Duodenal mucosa (tissue), 2 donors: ENCODE measurements at regions not wholly inside any gene's neighbourhood (a gene's known extent, or its start where the extent isn't known, plus 50 kb on each side); places are given as distances from the start of the nearest gene placed in this dataset.

Experiments used
- H3K27ac ChIP-seq: one replicate; pipeline ENCODE4 v1.7.0; 2013; ENCODE audit warnings: low read depth, low read length
- H3K27me3 ChIP-seq, 2 donors: one replicate each; pipeline ENCODE4 v1.7.0; 2013; ENCODE audit warnings: low read length in 2 of 2, control low read depth in 1 of 2; ENCODE audit not compliant: insufficient read depth in 2 of 2, control insufficient read depth in 1 of 2
- H3K36me3 ChIP-seq, 2 donors: one replicate each; pipeline ENCODE4 v1.7.0; 2013; ENCODE audit warnings: low read length in 2 of 2, control low read depth in 1 of 2; ENCODE audit not compliant: insufficient read depth in 2 of 2, control insufficient read depth in 1 of 2
- H3K4me1 ChIP-seq, 2 donors: one replicate each; pipeline ENCODE4 v1.7.0; 2013; ENCODE audit warnings: low read length in 2 of 2, control low read depth in 1 of 2; ENCODE audit not compliant: insufficient read depth in 2 of 2, control insufficient read depth in 1 of 2
- H3K4me3 ChIP-seq, 2 donors: one replicate each; pipeline ENCODE4 v1.7.0; 2013; ENCODE audit warnings: low read length in 2 of 2, low read depth in 1 of 2
- H3K9ac ChIP-seq, 2 donors: one replicate each; pipeline ENCODE4 v1.7.0; 2013; ENCODE audit warnings: low read length in 2 of 2, low read depth in 1 of 2
- H3K9me3 ChIP-seq, 2 donors: one replicate each; pipeline ENCODE4 v1.7.0; 2013; ENCODE audit warnings: low read length in 2 of 2, control low read depth in 1 of 2; ENCODE audit not compliant: control insufficient read depth in 1 of 2

- Histone ChIP-seq H3K27me3 (no peaks in the 10 kb centered on the region), H3K9me3 (no peaks in the 10 kb centered on the region), H3K36me3 (no peaks in the 10 kb centered on the region), H3K9ac (no peak overlapping the region), H3K4me1 (no peaks in the 10 kb centered on the region), H3K27ac (no peak overlapping the region), H3K4me3 (no peak overlapping the region)
Observed at GRCh38 chr7:22921386-22922086, 92.4 kb downstream of the HYCC1 start.

GRCh38 chr7:22920672-22921071 is 93.3 kb downstream of the HYCC1 start:
- no peaks in the 10 kb centered on the region for H3K9me3 ChIP-seq
- no peak overlapping the region for H3K4me3 ChIP-seq
- no peaks in the 10 kb centered on the region for H3K4me1 ChIP-seq
- no peak overlapping the region for H3K27ac ChIP-seq
- H3K36me3 ChIP-seq, result no peaks in the 10 kb centered on the region
- H3K9ac ChIP-seq, result no peak overlapping the region
- no peaks in the 10 kb centered on the region for H3K27me3 ChIP-seq

- H3K36me3 ChIP-seq, result no peaks in the 10 kb centered on the region
- H3K4me3 ChIP-seq, result no peak overlapping the region
- H3K9me3 ChIP-seq, result no peaks in the 10 kb centered on the region
- no peak overlapping the region for H3K9ac ChIP-seq
- no peaks in the 10 kb centered on the region for H3K27me3 ChIP-seq
- H3K4me1 ChIP-seq, result no peaks in the 10 kb centered on the region
- no peak overlapping the region for H3K27ac ChIP-seq
Observed at GRCh38 chr7:22913158-22913557, 90.5 kb upstream of the TOMM7 start.

GRCh38 chr7:22911889-22912288 is 89.2 kb upstream of the TOMM7 start:
- no peaks in the 10 kb centered on the region for H3K9me3 ChIP-seq
- H3K36me3 ChIP-seq, result no peaks in the 10 kb centered on the region
- no peak overlapping the region for H3K9ac ChIP-seq
- H3K27me3 ChIP-seq, result no peaks in the 10 kb centered on the region
- no peaks in the 10 kb centered on the region for H3K4me1 ChIP-seq
- H3K4me3 ChIP-seq, result no peak overlapping the region
- H3K27ac ChIP-seq, result no peak overlapping the region

GRCh38 chr7:22909917-22910316 is 87.3 kb upstream of the TOMM7 start:
- Histone ChIP-seq H3K4me1 (no peaks in the 10 kb centered on the region), H3K27me3 (no peaks in the 10 kb centered on the region), H3K9me3 (no peaks in the 10 kb centered on the region), H3K27ac (no peak overlapping the region), H3K36me3 (no peaks in the 10 kb centered on the region), H3K4me3 (no peak overlapping the region), H3K9ac (no peak overlapping the region)

- Histone ChIP-seq H3K4me1 (no peaks in the 10 kb centered on the region), H3K27me3 (no peaks in the 10 kb centered on the region), H3K9ac (no peak overlapping the region), H3K36me3 (no peaks in the 10 kb centered on the region), H3K27ac (no peak overlapping the region), H3K9me3 (no peaks in the 10 kb centered on the region), H3K4me3 (no peak overlapping the region)
Observed at GRCh38 chr7:22907805-22908204, 85.2 kb upstream of the TOMM7 start.

- H3K9me3 ChIP-seq, result no peaks in the 10 kb centered on the region
Observed at GRCh38 chr7:22900784-22901183, 78.1 kb upstream of the TOMM7 start.

GRCh38 chr7:22900101-22900500 is 77.5 kb upstream of the TOMM7 start:
- no peaks in the 10 kb centered on the region for H3K9me3 ChIP-seq
- peaks cover 4 to 16% of the 10 kb centered on the region in 2 donors for H3K4me1 ChIP-seq
- no peak overlapping the region for H3K9ac ChIP-seq
- H3K27me3 ChIP-seq, result no peaks in the 10 kb centered on the region
- H3K4me3 ChIP-seq, result no peak overlapping the region
- H3K27ac ChIP-seq, result no peak overlapping the region
- no peaks in the 10 kb centered on the region for H3K36me3 ChIP-seq

More at GRCh38 chr7:22900784-22901183, 78.1 kb upstream of the TOMM7 start:
- Histone ChIP-seq H3K27me3 (no peaks in the 10 kb centered on the region), H3K36me3 (no peaks in the 10 kb centered on the region), H3K9ac (no peak overlapping the region), H3K4me1 (peaks cover 4 to 9% of the 10 kb centered on the region in 2 donors), H3K27ac (no peak overlapping the region), H3K4me3 (no peak overlapping the region)

- Histone ChIP-seq H3K9ac (no peak overlapping the region), H3K27ac (peak overlapping the region; percentile 2), H3K4me1 (peaks cover 4 to 29% of the 10 kb centered on the region in 2 donors), H3K36me3 (no peaks in the 10 kb centered on the region), H3K9me3 (no peaks in the 10 kb centered on the region), H3K27me3 (no peaks in the 10 kb centered on the region), H3K4me3 (peak overlapping the region in 1 of 2 donors; percentile 18)
Observed at GRCh38 chr7:22896917-22897316, 74.3 kb upstream of the TOMM7 start.

GRCh38 chr7:22895828-22896165 is 73.1 kb upstream of the TOMM7 start:
- Histone ChIP-seq H3K9me3 (no peaks in the 10 kb centered on the region), H3K27me3 (no peaks in the 10 kb centered on the region), H3K27ac (no peak overlapping the region), H3K4me1 (peaks cover 4 to 29% of the 10 kb centered on the region in 2 donors), H3K36me3 (no peaks in the 10 kb centered on the region), H3K4me3 (no peak overlapping the region), H3K9ac (no peak overlapping the region)
